HG02759 (cell line): ENCODE measurements at regions not wholly inside any gene's neighbourhood (a gene's known extent, or its start where the extent isn't known, plus 50 kb on each side); places are given as distances from the start of the nearest gene placed in this dataset.
A peak's percentile ranks its signal among the peaks of the same experiment; 100 is the strongest.

Experiments used
- ATAC-seq: cut with Tn5 transposase; IDR thresholded peaks from one replicate; pipeline ENCODE4 v1.9.1; 2021; ENCODE audit warnings: mild to moderate bottlenecking, moderate library complexity; ENCODE audit not compliant: unreplicated experiment

DNA sequence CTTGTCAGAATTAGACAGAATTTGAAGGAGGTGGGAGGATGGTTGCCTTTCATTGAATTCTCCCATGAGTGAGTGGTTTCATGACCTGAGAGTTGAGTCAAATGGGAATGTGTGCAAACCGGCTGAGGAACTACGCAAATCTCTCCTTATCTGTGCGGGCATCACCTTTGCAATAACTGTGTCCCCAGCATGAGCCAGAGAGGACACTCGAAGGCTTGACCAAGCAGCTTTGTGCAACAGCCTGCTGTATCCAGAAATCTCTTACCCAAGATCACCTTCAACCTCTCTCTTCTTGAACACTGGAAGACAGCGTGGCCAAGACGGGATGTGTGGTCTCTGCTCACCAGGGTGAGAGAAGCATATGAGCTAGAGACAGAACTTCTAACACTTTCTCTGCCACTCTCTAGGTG, 93.8 kb upstream of the IKZF1 start:
- no peak for ATAC-seq

DNA sequence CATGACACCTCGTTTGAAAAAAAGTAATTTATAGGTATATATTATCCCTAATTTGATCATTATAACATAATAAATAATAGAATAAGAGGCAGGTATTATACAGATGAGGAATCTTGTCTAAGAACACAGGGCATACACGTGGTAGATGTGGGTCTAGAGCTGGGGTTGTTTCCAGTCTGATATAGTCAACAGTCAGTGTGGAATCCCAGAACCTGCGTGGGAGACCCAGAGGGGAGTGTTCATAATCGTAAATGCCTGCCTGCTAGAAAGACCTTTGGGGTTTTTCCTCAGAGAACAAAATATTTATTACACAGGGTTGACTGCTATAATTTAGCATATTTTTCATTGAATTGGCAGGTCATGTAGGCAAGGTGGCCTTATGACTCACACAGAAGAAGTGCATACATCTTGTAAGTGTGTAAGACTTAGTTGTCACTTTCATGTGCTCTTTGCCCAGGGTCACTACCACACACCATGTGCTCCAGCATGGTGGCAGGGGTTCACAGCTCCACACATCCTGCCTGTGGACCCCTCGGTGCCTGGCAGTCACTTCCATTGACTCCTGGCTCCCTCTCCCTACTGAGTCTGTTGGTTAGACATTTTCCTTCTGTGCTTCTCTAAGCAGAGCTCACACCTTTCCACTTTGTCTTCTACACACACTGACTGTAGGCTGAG, 94.9 kb upstream of the IKZF1 start:
- no peak for ATAC-seq

DNA sequence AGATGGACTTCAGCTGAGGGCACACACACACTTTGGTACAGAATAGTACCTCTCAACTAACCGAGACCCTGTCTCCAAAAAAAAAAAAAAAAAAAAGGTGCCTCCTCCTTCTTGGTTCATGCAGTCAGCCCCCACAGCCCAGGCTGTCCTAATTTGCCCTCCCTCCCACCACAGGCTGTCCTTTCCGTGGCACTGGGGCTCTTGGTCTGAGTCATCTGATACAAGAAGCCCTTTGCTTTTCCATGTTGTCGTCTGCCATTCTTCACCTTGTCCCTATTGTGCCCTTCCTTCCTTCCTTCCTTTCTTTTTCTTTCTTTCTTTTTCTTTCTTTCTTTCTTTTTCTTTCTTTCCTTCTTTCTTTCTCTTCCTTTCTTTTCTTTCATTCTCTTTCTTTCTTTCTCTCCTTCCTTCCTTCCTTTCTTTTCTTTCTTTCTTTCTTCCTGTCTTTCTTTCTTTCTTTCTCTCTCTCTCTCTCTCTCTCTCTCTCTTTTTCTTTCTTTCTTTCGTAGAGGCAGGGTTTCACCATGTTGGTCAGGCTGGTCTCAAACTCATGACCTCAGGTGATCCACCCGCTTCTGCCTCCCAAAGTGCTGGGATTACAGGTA, 96.0 kb upstream of the IKZF1 start:
- ATAC-seq: no peak

DNA sequence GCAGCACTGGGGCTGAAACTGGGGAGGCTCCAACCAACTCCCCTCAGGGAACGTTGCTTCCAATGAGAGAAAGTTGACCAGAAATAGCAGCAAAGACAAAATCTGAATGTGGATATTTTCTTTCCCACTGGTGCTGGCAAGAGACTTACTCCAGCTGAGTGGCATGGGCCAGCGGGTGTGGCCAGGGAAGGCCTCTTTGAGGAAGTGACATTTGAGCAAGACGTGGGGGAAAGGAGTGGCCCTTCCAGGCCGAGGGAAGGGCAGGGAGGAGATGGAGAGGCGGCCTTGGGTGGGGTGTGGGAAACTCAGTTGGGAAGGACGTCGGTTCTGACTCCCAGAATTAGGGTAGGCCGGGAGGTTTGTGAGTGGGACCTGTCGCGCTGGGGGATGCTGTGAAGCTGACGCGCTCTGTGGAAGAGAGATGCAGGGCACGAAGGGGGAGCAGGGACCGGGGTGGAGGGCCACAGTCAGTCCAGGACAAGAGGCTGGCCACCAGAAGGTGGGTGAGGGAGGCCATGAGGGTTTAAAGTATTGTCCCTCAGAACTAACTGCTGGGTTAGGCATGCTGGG, 96.7 kb upstream of the IKZF1 start:
- no peak for ATAC-seq

DNA sequence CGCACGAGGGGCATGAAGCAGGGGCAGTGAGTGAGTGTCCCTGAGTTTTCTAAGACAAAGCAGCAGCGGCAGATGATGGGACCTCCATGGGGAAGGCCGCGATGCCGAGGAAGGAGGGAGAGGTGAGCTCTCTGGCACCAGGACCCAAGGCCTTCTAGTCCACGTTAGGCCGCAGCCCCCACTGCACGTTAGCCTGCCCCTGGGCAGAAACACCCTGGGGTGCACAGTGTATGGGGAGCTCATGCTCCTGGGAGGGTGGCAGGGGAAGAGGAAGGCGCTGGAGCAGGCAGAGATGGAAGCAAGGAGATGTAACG, 97.3 kb upstream of the IKZF1 start:
- no peak for ATAC-seq

DNA sequence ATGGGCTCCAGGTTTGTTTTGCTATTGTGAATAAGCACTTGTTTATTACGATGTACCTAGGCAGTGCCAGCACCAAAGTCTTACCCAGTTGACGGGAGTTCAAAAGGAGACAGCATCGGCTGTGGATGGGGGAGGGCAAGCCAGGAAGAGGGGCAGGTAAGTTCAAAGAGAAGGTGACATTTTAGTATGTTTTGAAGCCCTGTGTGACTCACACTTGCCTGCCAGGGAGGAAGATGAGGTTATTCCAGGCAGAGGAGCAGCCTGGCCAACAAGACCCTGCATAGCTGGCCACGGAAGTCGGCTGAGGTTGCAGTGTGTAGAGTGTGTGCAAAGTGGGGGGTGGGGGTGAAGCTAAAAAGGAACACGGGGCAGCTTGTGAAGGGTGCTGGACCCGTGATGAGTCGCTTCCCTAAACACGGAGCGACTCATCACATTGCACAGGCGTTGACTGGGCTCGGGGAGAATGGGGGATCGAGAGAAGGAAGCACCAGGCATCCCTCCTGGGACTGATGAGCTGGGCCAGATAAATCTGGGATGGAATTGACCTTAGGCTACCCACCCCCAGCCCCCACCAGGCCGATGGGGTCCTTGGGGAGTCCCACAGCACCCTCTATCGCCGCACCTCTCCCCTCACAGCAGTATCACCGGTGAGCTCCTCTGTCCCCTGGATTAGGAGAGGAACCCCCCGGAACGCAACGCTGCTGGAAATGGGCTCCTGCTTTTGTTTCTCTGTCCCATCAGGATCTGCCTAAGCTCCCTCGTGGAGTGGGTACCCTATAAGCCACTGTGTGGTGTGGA, 97.9 kb upstream of the IKZF1 start:
- no peak for ATAC-seq

DNA sequence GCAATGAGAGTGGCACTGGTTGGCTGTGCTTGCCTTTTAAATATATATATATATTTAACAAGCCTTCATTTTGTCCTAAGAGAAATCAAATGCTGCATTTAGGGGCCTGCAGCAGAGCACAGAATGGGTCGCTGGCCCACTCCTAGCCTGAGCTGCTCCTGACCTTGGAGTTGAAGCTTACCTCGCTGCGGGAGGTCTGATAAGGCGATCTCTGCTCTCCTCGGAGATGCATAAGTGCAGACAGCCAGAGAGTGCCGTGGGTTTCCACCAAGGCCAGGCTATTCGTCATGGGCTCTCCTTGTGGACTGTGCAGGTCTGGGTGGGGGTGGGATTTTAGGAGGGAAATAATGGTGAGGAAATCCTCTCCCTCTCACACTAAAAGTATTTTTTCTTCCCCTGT, 99.5 kb upstream of the IKZF1 start:
- ATAC-seq: no peak

DNA sequence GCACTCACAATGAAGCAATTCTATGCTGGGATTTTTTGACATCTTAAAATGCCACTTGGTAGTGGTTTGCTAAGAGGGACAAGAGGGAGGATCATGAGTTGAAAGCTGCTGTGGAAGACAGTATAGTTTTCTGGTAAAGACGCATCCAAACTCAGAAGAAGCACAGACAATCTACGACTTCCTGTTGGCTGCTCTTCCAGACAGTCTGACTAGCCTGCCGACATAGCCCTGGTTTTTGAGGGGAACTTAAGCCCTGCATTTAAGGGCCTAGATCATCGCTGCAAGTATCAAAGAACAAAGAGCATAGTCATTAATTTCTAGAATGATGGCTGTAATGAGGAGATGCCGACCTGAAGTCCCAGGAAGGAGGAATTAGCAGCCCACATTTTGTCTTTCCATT, 99.9 kb upstream of the IKZF1 start:
- ATAC-seq: no peak

DNA sequence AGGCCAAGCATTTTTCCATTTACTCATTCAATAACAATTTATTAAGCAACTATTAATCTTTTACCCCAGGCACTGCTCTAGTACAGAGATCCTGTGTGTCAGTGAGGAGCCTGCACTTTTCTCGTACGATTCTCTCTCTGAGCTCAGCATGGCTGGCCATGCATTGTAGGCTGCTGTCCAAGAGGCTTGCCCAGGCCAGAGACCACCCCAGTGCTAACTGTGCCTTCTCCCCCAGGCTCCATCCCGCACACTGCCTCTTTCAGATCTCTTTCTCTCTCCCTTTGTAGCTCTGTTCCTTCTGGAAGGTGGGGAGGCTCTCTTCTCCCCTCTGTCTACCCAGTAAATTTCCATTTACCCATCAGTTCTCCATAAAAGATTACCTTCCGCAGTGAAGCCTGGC, 101.0 kb upstream of the IKZF1 start:
- no peak for ATAC-seq

DNA sequence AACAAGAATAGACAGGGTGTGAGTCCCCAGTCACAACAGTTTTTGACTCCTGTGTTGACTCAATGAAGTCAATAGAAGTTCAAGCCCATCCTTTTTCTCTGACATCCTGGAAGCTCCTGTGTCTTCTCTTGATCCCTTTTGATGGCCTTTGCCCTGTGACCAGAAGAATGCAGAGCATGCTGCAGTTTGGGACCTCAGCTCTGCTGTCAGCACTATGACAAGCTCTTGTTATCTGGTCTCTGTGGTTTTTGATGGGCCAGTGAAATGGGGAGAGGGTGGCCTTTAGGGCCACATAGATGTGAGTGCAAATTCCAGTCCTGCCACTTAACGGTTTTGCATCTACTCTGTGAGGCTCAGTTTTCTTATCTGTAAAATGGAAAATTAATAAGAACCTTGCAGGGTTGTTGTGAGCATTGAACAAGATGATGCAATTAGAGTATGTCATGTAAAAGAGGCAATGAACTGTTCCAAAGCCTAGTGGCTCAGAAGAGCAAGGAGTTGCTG, 102.4 kb upstream of the IKZF1 start:
- ATAC-seq: no peak

DNA sequence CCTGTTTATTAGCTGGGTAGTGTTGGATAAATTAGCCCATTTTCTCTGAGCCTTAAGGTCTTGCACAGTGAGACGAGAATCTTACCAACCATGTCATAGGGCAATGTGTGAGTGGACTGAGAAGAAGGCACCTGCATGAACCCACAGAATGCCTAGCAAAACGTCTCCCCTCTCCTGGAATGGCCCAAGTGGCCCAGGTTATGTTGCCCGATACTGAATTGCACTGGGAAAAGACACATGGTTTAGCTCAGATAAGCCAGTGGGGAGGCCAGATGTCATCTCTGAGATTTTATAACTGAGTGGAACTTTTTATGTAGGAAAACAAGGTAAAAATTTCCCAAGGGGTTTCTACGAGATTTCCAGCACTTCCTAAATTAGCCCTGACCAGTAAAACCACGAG, 104.7 kb upstream of the IKZF1 start:
- no peak for ATAC-seq

DNA sequence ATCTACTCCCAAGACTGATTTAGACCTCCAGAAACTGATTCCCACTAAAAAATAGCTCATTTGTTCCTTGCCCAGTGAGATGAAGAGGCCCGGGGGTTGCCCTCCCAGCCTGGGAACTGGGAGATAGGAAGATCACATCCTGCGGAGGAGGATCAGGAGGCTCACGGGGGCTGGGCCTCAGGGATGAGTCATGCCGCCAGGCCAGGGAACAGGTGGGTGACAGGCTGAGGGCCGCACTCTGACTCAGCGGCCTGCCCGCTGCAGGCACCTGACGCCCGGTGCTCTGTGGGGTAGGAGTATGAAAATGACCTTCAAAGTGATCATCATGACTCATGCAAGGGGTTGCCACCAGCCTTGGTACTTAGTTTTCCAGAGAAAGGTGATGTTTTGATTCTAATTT, 104.5 kb upstream of the ZPBP start:
- peak; percentile 97 for ATAC-seq

DNA sequence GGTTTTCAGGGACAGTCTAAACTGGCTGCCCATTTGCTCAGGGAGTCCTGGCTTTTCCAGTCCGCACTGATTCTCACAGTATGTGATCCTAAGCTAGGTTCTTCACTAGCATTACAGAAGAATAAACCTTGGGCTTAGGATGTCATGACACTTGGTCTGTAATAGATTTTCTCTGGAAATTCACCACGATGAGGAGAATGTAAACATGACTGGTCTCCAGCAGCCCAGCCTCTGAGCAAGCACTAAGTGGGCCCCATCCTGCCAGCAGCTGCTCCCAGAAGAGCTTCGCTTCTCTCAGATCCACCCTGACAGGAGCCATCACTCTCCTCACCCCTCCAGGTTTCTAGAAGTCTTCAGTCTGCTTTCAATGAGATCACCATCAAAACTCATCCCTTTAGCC, 103.7 kb upstream of the ZPBP start:
- ATAC-seq: no peak

DNA sequence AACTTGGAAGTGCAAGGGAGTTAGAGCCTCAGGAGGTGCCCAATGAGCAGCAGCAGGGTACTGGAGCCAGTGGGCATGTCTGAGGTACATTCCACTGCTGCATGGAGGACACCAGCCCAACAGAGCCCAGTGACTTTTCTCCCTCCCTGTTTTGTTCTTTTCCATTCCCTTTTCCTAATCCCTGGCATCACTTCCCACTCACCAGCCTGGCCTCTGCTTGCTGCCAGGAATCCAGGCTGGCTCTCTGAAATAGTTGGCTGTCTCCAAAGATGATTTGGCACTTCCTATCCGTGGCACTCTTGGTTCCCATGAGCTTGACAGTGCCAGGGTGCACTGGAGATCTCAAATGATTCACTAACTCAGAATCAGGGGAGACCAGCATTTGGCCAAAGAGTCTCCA, 97.7 kb upstream of the ZPBP start:
- ATAC-seq: no peak

DNA sequence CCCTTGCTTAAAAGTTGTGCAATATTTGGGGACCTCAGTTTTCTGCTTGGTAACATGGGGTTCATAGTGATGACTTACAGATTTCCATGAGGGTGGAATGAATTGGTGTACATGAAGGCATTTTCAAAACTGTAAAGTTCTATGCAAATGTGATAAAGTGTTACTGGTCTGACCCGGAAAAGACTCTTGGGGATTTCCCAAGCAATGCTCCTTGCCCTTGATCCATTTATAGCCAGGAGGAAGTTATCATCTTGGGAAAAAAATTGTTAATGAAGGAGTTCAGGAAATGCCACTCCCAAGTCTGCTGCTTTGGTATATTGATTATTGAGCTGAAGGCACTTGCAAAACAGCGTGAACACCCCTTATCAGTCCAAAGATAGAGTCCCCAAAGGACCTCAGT, 96.3 kb upstream of the ZPBP start:
- ATAC-seq: no peak

DNA sequence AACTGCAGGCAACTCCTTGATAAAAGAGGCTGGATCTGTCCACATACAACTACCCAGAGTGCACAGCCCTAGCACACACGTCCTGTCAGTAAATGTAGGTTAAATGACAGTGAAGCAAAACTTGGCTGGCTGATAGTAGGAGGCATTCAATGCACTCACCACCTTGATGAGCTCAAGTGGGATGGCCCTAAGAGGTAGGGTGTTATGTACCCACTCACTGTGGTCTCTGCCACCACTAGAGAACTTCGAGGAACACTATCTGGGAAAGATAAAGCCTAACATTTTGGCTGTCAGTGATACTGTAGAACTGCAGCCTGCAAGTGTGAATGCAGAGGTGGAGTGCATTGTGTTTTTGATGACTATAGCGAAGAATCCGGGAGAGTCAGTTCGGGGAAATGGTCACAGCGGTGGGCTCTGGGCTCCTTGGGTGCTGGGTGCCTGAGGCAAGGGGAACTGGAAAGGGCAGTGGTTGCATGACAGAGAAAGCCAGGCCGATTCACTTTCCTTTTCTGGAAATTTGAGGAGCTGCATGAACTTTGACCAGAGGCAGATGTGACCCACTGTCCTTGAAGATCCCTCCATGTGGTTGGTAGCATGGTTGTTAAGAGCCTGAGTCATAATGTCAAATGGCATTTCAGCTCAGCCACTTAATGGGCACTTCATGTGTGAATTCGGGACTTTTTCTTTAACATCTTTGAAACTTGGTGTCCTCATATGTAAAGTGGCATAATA, 93.1 kb upstream of the ZPBP start:
- ATAC-seq: no peak

DNA sequence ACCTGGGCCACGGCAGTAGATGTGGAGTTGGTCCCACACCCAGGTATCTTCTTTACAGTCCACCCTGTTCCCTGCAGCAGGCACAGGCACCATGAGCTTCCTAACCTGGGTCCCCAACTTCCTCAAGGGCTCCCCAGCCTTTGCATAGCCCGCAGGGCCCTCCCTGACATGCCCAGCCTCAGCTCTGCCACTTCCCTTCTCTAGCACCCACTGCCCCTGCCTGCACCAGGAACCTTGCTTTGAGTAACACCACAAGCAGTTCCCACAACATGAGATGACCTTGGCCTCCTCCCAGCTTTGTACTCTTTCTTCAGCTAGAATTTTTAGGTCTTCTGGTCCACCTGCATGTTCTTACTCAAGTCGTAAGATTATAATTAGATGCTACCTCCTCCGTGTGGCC, 92.2 kb upstream of the ZPBP start:
- no peak for ATAC-seq

DNA sequence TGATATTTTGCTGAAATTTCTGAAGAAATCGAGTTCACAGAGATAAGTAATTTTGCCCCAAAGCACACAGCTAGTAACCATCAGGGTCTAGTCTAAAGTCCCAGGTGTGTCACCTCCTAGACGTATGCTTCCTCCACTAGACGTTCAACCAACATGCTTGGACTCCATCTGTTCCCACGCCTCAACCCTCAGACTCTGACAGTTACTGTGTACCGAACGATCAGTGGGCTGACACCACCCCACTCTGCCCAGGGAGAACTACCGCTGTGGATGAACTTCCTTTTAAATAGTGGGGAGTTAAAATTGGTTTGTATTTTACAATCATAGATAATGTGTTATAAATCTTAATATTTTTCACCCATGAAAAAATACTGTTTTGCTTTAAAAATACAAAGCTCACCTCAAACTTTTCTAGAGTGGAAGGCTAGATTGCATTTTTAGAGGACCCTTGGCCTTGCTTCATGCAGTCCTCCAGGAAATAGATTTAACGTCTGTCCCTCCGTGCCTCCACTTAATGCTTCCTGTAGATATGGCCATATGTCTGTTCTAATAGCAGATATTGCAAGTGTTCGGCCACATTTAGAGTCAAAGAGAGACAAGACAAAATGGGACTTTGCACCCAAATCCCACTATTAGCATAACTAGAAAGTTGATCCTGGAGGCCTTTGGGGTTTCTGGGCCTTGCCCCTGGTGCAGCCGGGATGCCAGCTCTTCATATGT, 91.4 kb upstream of the ZPBP start:
- no peak for ATAC-seq

DNA sequence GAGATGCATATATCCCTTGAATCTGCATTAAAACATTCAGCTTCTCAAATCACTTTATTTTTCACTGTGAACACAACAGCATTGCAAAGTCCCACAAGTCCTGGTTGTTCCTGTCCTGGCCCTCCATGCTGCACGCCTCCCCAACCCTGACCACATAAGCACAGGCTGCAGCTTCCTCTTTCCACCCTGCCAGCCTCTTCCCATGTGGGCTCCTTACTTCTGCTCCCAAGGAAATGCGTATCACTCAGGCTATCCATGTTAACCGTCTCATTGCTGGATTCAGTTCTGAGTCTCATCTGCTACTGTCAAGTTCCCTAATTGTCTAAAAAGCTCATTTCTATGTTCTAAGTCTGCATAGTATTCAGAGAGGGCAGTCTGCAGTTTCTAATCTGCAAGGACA, 89.7 kb upstream of the ZPBP start:
- ATAC-seq: no peak

DNA sequence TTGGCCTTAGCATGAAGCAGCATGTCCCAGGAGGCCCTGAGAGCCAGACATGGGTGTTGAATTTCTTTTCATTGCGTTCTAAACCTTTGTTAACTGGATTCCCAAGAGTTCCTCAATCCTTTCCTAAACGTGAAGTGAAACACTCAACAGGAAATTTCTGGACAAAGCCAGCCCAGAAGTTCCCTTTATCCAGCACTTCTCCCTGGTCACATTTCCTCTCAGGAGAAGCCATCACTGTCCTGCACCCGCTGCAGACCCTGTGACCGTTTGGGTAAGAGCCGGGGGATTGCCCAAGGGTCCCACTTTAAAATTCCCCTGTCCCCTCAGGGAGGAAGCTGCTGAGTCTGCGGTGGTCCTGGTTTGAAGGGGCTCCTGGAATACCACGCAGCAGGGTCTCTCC, 88.0 kb upstream of the ZPBP start:
- ATAC-seq: no peak

DNA sequence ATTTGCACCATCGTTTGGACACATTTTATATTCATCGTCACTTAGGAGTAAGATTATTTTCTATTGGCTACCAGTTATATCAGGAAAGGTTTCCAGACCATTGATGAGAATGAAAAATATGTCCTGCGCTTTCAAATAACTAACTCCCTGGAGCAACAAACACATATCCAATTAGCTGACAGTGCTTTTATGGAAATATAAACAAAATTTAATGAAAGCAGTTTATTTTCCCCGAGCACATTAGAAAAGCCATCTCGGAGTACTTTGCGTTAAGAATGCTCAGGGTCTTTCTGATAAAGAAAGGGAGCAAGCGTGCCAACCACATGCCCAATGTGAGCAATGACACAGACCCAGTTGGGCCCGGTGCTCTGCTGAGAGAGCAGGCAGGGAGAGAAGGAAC, 85.1 kb upstream of the ZPBP start:
- ATAC-seq: no peak
